Inflammatory macrophage (primary cell): ENCODE measurements at regions not wholly inside any gene's neighbourhood (a gene's known extent, or its start where the extent isn't known, plus 50 kb on each side); places are given as distances from the start of the nearest gene placed in this dataset.
"Not testable (repeated sequence)": the region's sequence is repeated elsewhere in the genome, so short reads cannot be mapped to it uniquely, and the experiment has no call there.

Experiments used
- DNase-seq, 2 donors: peaks; one replicate each; pipeline ENCODE4 v3.0.0-alpha.2; 2020 to 2022

DNA sequence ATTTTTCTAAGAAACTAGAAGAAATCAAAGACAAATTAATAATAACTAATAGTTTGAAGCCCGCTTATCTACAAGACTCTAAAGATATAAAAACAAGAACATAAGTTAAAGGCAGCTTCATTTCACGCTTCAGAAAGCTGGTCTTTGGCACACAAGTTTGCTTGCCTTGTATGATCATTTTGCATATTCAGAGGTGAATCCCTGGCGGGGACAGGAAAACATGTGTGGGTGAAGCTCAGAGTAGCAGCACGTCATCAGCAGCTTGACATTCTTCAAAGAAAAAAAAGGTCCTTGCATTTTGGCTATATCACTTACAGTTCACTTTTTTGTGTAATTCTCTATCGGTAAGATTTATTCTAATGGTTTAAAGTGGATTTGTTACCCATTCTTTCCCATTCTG lies 1911.8 kb downstream of the MRPL39 start:
- no peak for DNase-seq

DNA sequence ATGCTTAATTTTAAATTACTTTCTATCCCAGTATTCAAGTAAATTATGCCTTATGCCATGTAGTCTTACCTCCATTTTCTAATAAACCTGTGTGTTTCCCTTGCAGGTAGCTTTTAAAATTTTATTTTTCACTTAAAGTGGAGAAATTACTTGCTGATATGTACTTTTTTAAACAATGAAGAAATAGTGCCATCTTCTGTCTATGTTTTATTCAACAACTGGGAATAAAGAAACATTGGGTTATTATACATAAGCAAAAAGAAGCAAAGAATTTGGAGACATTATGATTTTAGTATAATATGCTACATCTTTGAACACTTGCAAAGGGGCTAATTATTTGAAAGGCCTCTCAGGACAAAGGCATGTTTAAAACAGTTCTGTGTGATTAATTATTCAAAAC lies 1912.9 kb downstream of the MRPL39 start:
- no peak for DNase-seq

DNA sequence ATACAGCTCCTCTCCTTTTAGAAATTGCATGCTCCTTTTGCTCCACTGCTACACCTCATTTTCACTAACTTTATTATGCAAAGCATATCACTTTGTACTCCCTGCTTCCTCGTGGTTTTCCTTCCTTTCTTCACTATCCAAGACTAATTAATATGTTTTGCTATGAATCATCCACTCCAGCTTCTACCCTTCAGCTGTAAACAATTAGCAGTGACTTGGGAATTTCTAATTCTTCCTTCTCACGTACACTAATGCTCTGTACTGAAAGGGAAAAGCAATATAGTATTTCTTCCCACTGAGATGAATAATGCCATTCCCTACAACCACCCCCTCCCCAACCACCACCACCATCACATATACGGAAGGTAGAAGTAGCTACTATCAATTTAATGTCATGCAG lies 1917.0 kb downstream of the MRPL39 start:
- no peak for DNase-seq

DNA sequence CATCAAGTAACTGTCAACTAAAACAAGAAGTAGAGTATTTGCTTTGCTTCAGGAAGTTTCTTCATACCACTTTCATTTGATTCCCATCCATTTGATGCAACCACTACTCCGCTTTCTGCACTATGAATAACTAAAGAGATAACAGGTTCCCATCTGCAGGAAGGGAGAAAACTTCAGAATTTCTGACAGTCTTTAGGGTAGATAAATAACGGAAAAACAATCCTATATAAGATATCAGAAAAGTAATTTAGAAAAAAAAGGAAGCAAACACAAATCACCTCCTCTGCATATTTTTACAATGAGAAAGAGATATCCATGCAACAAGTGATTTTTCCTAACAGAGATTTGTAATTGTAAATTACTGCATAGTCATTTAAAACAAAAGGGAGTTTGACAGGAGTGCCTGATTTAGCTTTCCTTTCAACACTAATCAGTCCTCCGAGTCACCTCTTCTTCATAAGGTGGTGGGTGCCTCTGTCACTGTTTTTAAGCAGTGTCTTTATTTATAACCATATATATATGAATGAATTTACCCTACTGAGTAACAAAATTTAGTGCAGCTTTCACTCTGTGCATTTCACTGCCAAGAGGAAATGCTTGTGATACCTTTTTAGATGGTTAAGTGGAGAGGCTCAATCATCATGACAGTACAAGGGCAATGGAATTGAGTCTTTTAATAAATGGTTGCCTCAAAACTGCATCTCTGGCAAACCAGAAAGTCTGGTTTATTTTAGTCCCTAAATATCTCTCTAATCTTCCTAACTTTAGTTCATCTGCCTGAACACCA lies 1920.4 kb downstream of the MRPL39 start:
- DNase-seq, result no peak

DNA sequence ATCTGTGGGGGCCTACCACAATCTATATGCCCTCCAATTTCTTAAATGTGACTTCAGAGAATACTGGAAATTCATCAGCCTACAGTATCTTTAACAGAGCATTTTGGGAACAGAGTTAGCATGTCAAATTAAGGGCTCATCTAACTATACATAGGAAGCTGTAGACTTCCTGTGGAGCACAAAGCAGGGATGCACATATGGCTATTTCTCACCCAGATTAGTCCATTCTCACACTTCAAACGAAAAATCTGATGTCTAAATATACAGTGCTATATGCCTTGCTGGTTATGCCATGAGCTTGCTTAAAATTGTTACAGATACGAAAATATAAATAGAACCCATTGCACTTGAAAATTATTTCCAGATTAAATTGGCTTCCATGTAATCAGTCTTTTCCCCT lies 1922.8 kb downstream of the MRPL39 start:
- no peak for DNase-seq

DNA sequence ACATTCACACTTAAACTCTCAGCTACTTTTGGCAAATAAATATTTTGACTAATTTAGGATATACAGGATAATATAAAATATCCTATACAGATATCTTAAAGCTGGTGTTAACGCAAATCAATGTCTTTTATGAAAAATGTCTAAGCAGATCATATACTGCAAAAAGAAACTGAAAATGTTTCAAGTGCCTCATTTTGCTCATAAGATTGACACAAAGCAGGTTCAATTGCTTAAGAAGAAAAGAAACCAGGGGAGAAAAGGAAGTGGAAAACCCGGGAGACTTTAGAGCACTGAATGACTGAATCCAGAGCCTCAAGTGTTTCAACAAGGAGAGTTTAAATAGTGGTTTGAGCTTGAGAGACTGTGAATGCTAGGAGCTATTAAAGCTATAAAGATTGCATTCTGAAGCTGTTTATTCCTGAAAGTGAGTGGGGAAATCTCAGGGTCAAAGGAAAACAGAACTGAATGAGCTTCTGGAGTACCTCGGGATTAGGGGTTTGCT lies 1943.0 kb downstream of the MRPL39 start:
- no peak for DNase-seq

DNA sequence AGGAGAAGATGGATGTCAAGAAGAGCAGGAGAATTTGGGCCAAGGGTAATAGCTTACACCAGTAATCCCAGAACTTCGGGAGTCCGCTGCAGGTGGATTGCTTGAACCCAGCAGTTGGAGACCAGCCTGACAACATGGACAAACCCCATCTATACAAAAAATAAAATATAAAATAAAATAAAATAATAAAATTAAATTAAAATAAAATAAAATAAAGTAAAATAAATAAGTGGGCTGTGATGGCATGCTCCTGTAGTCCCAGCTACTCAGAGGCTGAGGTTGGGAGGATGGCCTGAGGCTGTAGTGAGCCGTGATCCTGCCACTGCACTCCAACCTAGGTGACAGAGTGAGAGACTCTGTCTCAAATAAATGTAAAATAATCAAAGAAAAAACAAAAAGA lies 1946.7 kb downstream of the MRPL39 start:
- DNase-seq, result no peak

DNA sequence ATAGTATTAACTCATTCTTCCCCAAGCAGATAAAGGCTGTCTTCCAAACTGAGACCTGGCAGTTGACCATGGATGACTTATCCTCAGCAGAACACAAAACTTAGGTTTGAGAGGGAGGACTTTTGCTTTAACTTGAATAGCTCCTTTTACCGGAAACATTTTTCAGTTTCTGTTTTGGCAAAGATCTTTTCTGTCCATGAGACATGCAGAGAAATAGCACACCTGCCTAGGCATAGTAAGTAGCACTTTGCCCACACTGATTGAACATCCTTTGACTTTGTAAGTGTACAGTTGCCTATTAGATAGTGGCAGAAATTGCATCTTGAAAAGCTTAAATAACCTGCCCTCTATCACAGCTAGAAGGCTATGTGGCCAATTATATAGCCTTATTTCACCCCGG lies 1962.5 kb downstream of the MRPL39 start:
- no peak for DNase-seq

DNA sequence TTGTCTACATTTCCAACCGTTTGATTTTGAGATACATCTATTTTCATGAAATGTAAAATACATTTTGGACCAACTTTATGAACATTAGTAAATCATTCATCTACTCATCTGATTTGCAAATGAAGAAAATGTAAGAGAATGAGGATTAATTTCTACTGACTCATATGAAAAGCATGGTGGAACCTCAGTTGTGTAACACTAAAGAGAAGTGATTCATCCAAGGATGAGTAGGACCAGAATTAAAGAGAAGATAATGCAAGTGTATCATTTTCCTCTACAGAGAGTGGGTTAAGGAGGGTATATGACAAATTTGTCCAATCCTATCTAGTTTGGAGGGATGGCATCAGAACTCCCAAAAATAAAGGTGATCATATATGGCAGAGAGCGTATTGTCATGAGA lies 1967.6 kb downstream of the MRPL39 start:
- no peak for DNase-seq

DNA sequence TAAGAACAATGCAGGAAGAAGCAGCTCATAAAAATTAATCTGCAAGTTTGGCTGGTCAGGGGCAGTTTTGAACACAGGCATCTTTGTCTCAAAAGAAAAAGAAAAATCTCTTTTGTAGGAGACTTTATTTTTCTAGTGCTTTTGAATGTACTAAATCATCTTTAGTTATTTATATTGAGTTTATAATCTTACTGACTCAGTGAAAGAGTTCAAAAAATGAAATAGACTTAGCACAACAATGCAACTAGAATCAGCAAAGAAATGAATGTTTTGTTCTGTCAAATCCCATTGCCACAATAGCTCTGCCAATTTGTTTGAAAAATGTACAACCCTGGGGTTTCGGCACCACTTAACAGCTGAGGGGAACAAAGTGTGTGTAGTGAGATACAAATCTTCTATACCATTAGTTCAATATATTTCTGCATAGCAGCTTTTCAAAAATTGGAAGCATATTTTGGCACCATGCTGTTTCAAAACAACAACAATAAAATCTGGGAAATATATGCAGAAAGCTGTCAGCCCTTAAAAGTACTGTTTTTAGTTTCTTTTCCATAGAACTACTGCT lies 1969.1 kb downstream of the MRPL39 start:
- DNase-seq, result no peak

DNA sequence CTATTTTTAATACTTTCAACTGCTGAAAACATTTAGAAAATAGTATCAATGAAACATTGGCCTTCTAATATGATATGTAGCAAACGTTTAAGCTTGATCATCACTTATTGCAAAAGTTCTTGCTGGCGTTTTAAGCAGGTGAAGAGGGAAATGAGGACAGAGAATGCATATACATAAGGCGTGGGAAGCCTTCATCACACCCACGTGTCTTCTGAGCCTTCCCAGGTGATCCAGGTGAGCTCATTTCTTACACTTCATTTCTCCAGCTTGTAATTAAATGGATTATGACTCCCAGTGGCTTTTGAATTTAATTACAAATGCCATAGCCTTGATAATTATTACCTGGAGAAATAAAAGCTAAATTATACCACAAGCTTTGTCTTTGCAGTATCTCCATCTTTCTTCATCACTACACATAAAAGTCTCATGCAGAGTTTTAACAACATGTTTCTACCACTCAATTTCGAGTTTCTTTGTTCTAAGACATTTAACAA lies 1973.8 kb downstream of the MRPL39 start:
- DNase-seq, result no peak

DNA sequence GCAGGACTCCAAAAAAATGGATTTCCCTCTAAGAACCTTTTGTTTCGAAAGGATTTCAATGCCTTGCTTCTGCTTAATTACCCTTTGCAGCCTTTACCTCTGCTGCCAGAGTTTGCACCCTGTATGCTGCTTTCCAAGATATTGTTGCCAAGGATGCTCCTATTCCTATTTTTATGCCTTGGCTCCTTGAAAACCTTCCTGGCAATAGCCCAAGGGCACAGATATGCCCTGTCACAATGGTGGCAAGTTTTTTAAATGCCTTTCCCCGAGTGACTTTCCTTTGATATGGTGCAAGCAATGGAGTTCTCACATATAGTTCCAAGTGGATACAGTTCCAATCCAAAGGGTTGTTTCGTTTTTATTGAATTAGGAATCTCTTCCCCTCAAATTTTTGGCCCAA lies 1983.0 kb downstream of the MRPL39 start:
- no peak for DNase-seq

DNA sequence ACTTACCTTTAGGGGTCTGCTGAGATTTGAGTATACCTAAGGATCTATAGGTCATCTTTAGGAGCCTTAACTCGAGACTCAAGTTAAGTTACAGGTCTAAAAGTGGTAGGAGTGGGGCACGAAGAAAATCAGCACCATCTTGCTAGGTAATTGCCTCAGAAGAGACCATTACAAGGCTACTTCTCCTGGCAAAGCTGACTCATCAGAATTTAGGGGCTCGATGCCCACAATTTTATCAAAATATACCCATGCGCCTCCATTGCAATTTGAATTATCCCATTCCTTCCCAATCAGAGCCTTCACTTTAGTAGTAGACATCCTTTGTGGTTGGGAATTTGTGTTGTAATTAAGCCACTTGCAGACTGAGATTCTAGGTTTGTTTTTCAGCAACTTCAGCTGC lies 1994.3 kb downstream of the MRPL39 start:
- DNase-seq, result no peak

DNA sequence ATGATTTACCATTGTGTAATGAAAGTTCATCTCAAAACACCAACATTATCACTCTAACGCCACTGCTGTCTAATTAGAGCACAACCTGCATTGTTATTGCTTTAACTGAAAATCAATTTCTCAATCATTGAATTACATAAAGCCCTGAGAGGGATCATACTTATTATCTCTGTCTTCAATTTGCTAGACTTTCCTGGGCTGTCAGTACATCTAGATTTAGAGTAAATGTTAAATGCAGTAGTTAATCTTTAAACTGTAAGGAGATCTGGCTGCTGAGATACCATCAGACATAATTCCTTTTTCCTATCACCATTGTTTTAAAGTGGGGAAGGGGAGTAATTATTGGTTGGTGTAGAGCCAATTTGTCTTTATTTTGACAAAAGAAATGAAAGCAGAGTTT lies 1995.1 kb downstream of the MRPL39 start:
- no peak for DNase-seq

DNA sequence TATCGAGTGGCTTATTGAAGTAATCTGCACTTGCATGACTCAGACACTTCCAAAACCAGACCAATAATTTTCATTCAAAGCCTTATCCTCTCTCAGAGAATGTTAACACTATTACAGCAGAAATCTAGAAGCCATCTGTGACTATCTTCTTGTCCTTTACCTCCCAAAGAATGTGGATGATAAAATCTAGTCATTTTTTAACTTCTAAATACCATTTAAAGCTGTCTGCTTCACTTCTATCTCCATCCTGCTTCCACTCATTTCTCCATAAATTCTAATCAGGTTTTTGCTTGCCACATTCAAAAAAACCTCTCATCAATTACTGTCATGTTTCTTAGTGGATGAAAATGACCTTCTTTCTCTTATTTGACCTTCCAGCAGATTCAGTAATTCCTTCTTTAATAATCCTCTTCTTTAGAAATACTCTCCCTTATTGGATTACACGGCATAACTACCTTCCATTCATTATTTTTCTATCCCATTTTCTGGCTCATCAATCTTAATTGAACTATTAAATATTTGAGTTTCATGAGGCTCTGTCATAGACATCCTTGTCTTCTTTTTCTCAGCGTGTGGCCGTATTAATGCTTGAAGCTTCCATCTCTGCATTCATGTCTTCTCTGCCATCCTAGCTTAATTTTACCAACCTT lies 1999.4 kb downstream of the MRPL39 start:
- DNase-seq, result no peak

DNA sequence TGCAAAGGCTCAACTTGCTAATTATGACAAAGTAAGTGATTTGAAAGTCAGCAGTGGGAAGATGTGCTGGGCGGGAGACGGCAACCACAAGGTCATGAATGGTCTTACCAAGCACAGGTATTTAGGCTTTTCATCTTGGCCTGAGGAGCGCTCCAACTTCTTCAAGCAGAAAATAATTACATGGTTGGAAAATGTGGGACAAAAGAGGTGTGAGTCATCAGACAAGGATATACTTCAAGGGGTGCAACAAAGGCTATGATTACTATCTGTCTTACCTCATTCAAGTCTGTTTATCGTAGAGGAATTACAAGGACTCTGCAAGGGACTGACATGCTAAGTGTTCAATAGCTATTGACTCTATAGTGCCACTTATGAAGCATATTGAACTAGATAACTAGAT lies 2005.7 kb downstream of the MRPL39 start:
- DNase-seq, result no peak

DNA sequence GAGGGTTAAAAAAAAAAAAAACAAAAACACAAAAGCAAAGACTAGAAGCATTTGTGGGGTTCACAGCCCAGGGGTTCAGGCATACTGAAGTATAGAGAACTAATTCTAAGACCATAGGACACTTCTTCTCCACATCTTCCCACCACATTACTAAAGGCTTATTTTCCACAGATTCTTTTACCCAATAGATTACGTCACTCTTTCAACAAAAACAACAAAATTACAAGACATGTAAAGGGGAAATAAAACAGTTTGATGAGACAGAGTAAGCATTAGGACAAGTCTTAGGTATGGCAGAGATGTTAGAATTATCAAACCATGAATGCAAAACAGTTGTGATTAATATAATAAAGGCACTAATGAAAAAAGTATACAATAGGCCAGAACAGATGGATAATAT lies 2013.7 kb downstream of the MRPL39 start:
- no peak for DNase-seq

DNA sequence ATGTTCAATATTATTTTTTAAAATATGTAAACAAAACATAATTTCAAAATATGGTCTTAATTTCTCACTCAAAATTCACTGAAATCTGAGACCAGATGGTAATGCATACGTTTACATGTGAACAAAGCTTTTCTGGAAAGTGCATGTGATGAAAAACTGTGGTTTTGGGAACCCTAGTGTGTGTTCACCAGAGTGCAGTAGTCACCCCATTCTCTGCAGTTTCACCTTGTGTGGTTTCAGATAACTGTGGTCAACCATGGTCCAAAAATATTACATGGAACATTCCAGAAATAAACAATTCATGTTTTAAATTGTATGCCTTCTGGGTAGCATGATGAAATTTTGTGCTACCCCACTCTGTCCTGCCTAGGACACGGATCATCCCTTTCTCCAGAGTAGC lies 2021.9 kb downstream of the MRPL39 start:
- no peak for DNase-seq

DNA sequence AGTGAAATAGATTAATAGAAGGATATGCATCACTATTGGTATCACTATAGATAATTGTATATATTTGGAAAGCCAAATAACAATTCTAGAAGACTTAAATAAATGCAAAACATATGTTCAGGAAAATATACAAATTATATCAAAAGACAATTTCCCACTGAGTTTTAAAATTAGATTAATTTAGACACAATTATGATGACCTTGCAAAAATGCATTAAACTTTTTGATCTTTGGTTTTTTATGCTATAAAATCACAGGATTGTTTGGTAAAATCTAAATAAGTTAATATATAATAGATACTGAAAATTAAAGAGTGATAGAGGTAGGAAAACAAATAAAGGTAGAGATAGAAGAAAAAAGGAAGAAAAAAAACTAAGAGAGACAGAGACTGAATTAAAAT lies 2027.7 kb downstream of the MRPL39 start:
- DNase-seq, result no peak

DNA sequence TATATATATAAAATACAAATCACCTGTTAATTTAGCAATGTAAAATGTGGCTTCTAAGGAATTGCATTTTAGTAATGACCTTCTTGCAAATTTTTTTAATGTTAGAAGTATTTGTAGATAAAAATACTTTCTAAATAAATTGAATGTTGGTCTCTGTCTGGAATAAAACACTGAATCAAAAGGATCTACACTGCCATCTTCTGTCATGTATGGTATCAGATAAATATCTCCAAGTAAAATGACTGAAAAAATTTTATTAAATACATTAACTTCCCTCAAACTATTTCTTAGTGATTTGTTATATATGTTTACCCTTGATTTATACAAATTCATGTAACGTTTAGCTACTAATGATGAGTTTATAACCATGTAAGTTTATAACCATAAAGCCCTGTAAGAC lies 2029.3 kb downstream of the MRPL39 start:
- no peak for DNase-seq

DNA sequence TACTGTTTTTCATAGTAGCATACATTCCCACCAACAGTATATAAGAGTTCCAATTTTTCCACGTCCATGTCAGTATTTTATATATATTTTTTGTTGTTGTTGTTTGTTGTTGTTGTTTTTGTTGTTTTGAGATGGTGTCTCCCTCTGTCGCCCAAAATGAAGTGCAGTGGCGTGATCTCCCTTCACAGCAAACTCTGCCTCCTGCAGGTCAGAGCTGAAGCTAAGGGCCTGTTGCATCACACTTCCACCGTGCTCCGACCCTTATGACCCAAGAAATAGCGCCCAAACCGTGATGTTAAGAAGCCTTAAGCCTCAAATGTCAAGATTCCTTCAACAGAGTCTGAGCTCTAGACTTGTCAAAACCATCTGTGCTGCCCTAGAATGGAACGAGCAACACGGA lies 2032.3 kb downstream of the MRPL39 start:
- no peak for DNase-seq

DNA sequence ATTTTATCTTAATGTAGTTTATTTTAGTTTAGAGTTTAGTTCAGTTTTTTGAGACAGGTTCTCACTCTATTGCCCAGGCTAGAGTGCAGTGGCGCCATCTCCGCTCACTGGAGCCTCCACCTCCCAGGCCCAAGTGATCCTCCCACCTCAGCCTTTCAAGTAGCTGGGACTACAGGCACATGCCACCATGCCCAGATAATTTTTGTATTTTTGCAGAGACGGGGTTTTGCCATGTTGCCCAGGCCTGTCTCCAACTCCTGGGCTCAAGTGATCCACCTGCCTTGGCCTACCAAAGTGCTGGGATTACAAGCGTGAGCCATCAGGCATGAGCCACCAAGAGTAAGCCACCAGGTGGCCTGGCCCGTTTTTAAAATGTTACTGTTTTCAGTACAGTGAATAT lies 2058.4 kb downstream of the MRPL39 start:
- not testable (repeated sequence) for DNase-seq

DNA sequence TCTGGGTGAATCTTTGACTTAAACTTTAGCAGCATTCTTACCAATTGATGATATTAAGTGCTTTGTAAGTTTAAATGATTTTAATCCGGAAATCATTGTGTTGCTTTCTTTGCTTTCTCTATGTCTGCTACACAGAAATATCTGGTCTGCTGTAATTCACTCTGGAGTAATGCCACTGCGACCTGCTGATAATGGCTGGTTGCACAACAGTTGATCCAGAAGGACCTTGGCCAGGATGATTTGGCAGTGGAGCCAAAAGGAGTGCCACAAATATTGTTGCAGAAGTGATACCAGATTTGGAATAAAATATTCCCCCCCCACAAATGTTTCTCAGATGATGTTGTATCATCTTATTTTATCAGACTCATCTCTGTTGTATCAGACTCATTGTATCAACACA lies 2063.9 kb downstream of the MRPL39 start:
- DNase-seq, result no peak

DNA sequence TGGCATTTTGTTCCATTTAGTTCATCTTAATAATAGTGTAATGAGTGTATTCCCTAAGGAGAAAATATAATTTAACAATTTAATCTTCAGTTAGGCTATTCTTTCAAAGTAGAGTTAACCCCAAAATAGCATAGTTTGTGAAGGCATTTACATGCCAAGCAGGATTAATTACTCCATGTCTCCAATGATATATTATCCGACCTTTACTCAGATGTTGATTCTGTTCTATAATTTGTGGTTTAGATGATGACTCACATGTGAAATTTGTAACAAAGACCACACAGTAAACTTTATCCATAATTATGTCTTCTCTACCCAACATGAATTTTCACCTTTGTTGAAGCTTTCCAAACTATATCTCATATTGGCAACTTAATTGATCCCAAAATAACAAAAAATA lies 2065.2 kb downstream of the MRPL39 start:
- DNase-seq, result no peak
